Thyroid gland (tissue), 4 donors: ENCODE measurements at regions not wholly inside any gene's neighbourhood (a gene's known extent, or its start where the extent isn't known, plus 50 kb on each side); places are given as distances from the start of the nearest gene placed in this dataset.
A peak's percentile ranks its signal among the peaks of the same experiment; 100 is the strongest.
"Not testable (repeated sequence)": the region's sequence is repeated elsewhere in the genome, so short reads cannot be mapped to it uniquely, and the experiment has no call there.

Experiments used
- DNase-seq, 2 donors: peaks; one replicate each; pipeline ENCODE4 v3.0.0-alpha.2; 2019
- H3K27ac ChIP-seq, 3 donors: fragments of 200-600 bp; sonication (generic); 1 replicate in 2 of 3; 2 replicates in 1 of 3; pipeline ENCODE4 v1.5.1; 2016 to 2019; ENCODE audit warnings: mild to moderate bottlenecking in 1 of 3, moderate library complexity in 1 of 3
- H3K27me3 ChIP-seq: fragments of 200-600 bp; sonication (generic); one replicate; pipeline ENCODE4 v1.5.1; 2019
- H3K36me3 ChIP-seq, 2 donors: fragments of 200-600 bp; sonication (generic); one replicate each; pipeline ENCODE4 v1.5.1; 2016 to 2019
- H3K4me1 ChIP-seq, 2 donors: fragments of 200-600 bp; sonication (generic); one replicate each; pipeline ENCODE4 v1.5.1; 2017 to 2019
- H3K4me3 ChIP-seq, 3 donors: fragments of 200-600 bp; sonication (generic); replicated peaks in 1 of 3; 1 replicate in 2 of 3; 2 replicates in 1 of 3; pipeline ENCODE4 v1.5.1; 2016; ENCODE audit warnings: mild to moderate bottlenecking in 1 of 3
- H3K9me3 ChIP-seq: fragments of 200-600 bp; sonication (generic); one replicate; pipeline ENCODE4 v1.5.1; 2017
- POLR2A ChIP-seq, 2 donors: fragments of 450-650 bp; IDR thresholded peaks; one replicate each; pipeline ENCODE4 v1.6.1; 2017; ENCODE audit warnings: antibody characterized with exemption in 2 of 2, mild to moderate bottlenecking in 2 of 2, moderate library complexity in 1 of 2
- WGBS, 2 donors: methylation state at CpG; one replicate each; pipeline ENCODE4 v1.1.5; 2017; 5-methylcytosine and 5-hydroxymethylcytosine counted together
- intact Hi-C: fragments of 100-400 bp; cut with DNase I; formaldehyde crosslinking; loops from one replicate; pipeline ENCODE4 v1.15.1; 2023
- TF ChIP-seq, protein P1 (sequence below), 6 experiments: fragments of 200-600 bp in 3 of 6; fragments of 450-650 bp in 3 of 6; sonication (generic) in 3 of 6; IDR thresholded peaks; one replicate each; pipeline ENCODE4 v1.5.1; 2016 to 2019; ENCODE audit warnings: antibody characterized with exemption in 6 of 6, mild to moderate bottlenecking in 2 of 6, inconsistent platforms in 1 of 6, moderate library complexity in 1 of 6

GRCh38 chr6:80433010-80433672 lies 326.7 kb downstream of the BCKDHB start:
- H3K4me1 ChIP-seq = peaks cover 0 to 3% of the 10 kb centered on the region in 2 donors
- no peak overlapping the region for H3K4me3 ChIP-seq
- intact Hi-C loops = no loop called here
- TF ChIP-seq, protein P1, sequence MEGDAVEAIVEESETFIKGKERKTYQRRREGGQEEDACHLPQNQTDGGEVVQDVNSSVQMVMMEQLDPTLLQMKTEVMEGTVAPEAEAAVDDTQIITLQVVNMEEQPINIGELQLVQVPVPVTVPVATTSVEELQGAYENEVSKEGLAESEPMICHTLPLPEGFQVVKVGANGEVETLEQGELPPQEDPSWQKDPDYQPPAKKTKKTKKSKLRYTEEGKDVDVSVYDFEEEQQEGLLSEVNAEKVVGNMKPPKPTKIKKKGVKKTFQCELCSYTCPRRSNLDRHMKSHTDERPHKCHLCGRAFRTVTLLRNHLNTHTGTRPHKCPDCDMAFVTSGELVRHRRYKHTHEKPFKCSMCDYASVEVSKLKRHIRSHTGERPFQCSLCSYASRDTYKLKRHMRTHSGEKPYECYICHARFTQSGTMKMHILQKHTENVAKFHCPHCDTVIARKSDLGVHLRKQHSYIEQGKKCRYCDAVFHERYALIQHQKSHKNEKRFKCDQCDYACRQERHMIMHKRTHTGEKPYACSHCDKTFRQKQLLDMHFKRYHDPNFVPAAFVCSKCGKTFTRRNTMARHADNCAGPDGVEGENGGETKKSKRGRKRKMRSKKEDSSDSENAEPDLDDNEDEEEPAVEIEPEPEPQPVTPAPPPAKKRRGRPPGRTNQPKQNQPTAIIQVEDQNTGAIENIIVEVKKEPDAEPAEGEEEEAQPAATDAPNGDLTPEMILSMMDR (IDR thresholded peaks at IDR 0.05) = no peak
- no peak for TF ChIP-seq POLR2A (IDR thresholded peaks at IDR 0.05)
- DNase-seq = peak; percentile 68 to 73
- H3K27me3 ChIP-seq = no peaks in the 10 kb centered on the region
- H3K36me3 ChIP-seq = no peaks in the 10 kb centered on the region
- WGBS, 2 donors = 40 to 47% methylated on average over 5 to 10 of the region's 10 CpGs
- no peak overlapping the region for H3K27ac ChIP-seq
- no peaks in the 10 kb centered on the region for H3K9me3 ChIP-seq

- H3K4me3 ChIP-seq = no peak overlapping the region
- no peaks in the 10 kb centered on the region for H3K9me3 ChIP-seq
- intact Hi-C loops = no loop called here
- H3K4me1 ChIP-seq = no peaks in the 10 kb centered on the region
- no peaks in the 10 kb centered on the region for H3K36me3 ChIP-seq
- H3K27ac ChIP-seq = no peak overlapping the region
- WGBS, 2 donors = 90 to 91% methylated on average over 2 of the region's 2 CpGs
- TF ChIP-seq POLR2A (IDR thresholded peaks at IDR 0.05) = no peak
- TF ChIP-seq, protein P1 (IDR thresholded peaks at IDR 0.05) = no peak
- DNase-seq = no peak
- no peaks in the 10 kb centered on the region for H3K27me3 ChIP-seq
Measured at GRCh38 chr6:80425089-80425823, 318.8 kb downstream of the BCKDHB start.

GRCh38 chr6:80411486-80411885 lies 305.0 kb downstream of the BCKDHB start:
- Histone ChIP-seq H3K36me3 (no peaks in the 10 kb centered on the region), H3K4me3 (no peak overlapping the region), H3K4me1 (no peaks in the 10 kb centered on the region), H3K27me3 (no peaks in the 10 kb centered on the region), H3K9me3 (no peaks in the 10 kb centered on the region), H3K27ac (no peak overlapping the region)
- intact Hi-C loops = no loop called here
- DNase-seq = no peak
- WGBS, 2 donors = 94 to 98% methylated on average over 7 to 8 of the region's 8 CpGs
- no peak for TF ChIP-seq POLR2A (IDR thresholded peaks at IDR 0.05)
- TF ChIP-seq, protein P1 (IDR thresholded peaks at IDR 0.05) = no peak

DNA sequence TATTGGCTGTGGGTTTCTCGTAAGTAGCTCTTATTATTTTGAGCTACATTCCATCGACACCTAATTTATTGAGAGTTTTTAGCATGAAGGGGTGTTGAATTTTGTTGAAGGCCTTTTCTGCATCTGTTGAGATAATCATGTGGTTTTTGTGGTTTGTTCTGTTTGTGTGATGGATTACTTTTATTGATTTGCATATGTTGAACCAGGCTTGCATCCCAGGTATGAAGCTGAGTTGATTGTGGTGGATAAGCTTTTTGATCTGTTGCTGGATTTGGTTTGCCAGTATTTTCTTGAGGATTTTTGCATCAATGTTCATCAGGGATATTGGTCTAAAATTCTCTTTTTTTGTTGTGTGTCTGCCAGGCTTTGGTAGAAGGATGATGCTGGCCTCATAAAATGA lies 301.5 kb downstream of the BCKDHB start:
- H3K4me1 ChIP-seq, DNase-seq, H3K27me3 ChIP-seq, H3K4me3 ChIP-seq, H3K36me3 ChIP-seq, intact Hi-C loops, H3K27ac ChIP-seq, H3K9me3 ChIP-seq: not testable (repeated sequence)
- WGBS, 2 donors = 95 to 96% methylated on average over 2 of the region's 2 CpGs

DNA sequence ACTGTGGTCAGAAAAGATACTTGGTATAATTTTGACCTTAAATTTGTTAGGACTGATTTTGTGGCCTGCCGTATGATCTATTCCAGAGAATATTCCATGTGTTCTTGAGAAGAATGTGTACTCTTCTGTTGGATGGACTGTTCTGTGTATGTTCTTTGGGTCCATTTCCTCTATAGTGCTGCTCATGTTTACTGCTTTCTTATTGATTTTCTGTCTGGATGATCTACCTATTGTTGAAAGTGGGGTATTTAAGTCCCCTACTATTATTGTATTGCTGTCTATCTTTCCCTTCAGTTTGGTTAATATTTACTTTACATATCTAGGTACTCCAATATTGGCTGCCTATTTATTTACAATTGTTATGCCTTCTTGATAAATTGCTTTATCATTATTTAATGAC lies 298.4 kb downstream of the BCKDHB start:
- no peaks in the 10 kb centered on the region for H3K36me3 ChIP-seq
- no peaks in the 10 kb centered on the region for H3K9me3 ChIP-seq
- H3K4me1 ChIP-seq = no peaks in the 10 kb centered on the region
- intact Hi-C loops = no loop called here
- H3K27me3 ChIP-seq = no peaks in the 10 kb centered on the region
- DNase-seq = no peak
- no peak overlapping the region for H3K27ac ChIP-seq
- WGBS, 2 donors = 97 to 100% methylated on average over 1 of the region's 1 CpG
- TF ChIP-seq, protein P1 (IDR thresholded peaks at IDR 0.05) = no peak
- no peak for TF ChIP-seq POLR2A (IDR thresholded peaks at IDR 0.05)
- H3K4me3 ChIP-seq = no peak overlapping the region
